ENCODE measurements at regions not wholly inside any gene's neighbourhood (a gene's known extent, or its start where the extent isn't known, plus 50 kb on each side); places are given as distances from the start of the nearest gene placed in this dataset.

- DNase-seq, result no peak
- H3K27ac Mint-ChIP-seq (ENCODE audit: unreplicated experiment), result no peak overlapping the region
- no peaks in the 10 kb centered on the region for H3K27me3 Mint-ChIP-seq (ENCODE audit: unreplicated experiment)
- CTCF ChIA-PET, result interaction anchor here (0.7 kb wide), 1 partner anchor 204 kb away, joined by 3 read pairs; no protein-coding TSS in a partner anchor
- intact Hi-C loops (cut with micrococcal nuclease; ENCODE audit: unreplicated experiment), result no loop called here
- no peak for TF ChIP-seq CTCF (IDR thresholded peaks at IDR 0.05; ENCODE audit: unreplicated experiment)
- no peaks in the 10 kb centered on the region for H3K36me3 Mint-ChIP-seq (ENCODE audit: insufficient read depth, unreplicated experiment)
- H3K4me1 Mint-ChIP-seq (ENCODE audit: low read depth, unreplicated experiment), result no peaks in the 10 kb centered on the region
- BruUV-seq (replicated peaks), result no TSS peak
- H3K9me3 Mint-ChIP-seq (ENCODE audit: low read depth, unreplicated experiment), result no peaks in the 10 kb centered on the region
- no peak overlapping the region for H3K4me3 Mint-ChIP-seq (ENCODE audit: low read depth, unreplicated experiment)
Measured at GRCh38 chr5:98403131-98403530, 370.3 kb upstream of the RGMB start.

- TF ChIP-seq CTCF (IDR thresholded peaks at IDR 0.05; ENCODE audit: unreplicated experiment), result no peak
- no TSS peak for BruUV-seq (replicated peaks)
- Mint-ChIP-seq H3K9me3 (ENCODE audit: low read depth, unreplicated experiment) (peaks cover 2% of the 10 kb centered on the region), H3K27ac (ENCODE audit: unreplicated experiment) (no peak overlapping the region), H3K27me3 (ENCODE audit: unreplicated experiment) (no peaks in the 10 kb centered on the region), H3K36me3 (ENCODE audit: insufficient read depth, unreplicated experiment) (no peaks in the 10 kb centered on the region), H3K4me1 (ENCODE audit: low read depth, unreplicated experiment) (no peaks in the 10 kb centered on the region), H3K4me3 (ENCODE audit: low read depth, unreplicated experiment) (no peak overlapping the region)
- CTCF ChIA-PET, result no interaction called here
- DNase-seq, result no peak
- intact Hi-C loops (cut with micrococcal nuclease; ENCODE audit: unreplicated experiment), result no loop called here
Measured at GRCh38 chr5:98414938-98415337, 358.5 kb upstream of the RGMB start.

GRCh38 chr5:98415663-98416062 lies 357.8 kb upstream of the RGMB start:
- CTCF ChIA-PET, result no interaction called here
- intact Hi-C loops (cut with micrococcal nuclease; ENCODE audit: unreplicated experiment), result no loop called here

GRCh38 chr5:98416541-98416940 lies 356.9 kb upstream of the RGMB start:
- DNase-seq, result no peak
- Mint-ChIP-seq H3K4me3 (ENCODE audit: low read depth, unreplicated experiment) (no peak overlapping the region), H3K4me1 (ENCODE audit: low read depth, unreplicated experiment) (no peaks in the 10 kb centered on the region), H3K27ac (ENCODE audit: unreplicated experiment) (no peak overlapping the region), H3K9me3 (ENCODE audit: low read depth, unreplicated experiment) (peaks cover 2% of the 10 kb centered on the region), H3K36me3 (ENCODE audit: insufficient read depth, unreplicated experiment) (no peaks in the 10 kb centered on the region), H3K27me3 (ENCODE audit: unreplicated experiment) (no peaks in the 10 kb centered on the region)
- no peak for TF ChIP-seq CTCF (IDR thresholded peaks at IDR 0.05; ENCODE audit: unreplicated experiment)
- CTCF ChIA-PET, result no interaction called here
- no TSS peak for BruUV-seq (replicated peaks)
- intact Hi-C loops (cut with micrococcal nuclease; ENCODE audit: unreplicated experiment), result no loop called here

More at GRCh38 chr5:98415663-98416062, 357.8 kb upstream of the RGMB start:
- Mint-ChIP-seq H3K27ac (ENCODE audit: unreplicated experiment) (no peak overlapping the region), H3K9me3 (ENCODE audit: low read depth, unreplicated experiment) (peaks cover 2% of the 10 kb centered on the region), H3K36me3 (ENCODE audit: insufficient read depth, unreplicated experiment) (no peaks in the 10 kb centered on the region), H3K4me3 (ENCODE audit: low read depth, unreplicated experiment) (no peak overlapping the region), H3K27me3 (ENCODE audit: unreplicated experiment) (no peaks in the 10 kb centered on the region), H3K4me1 (ENCODE audit: low read depth, unreplicated experiment) (no peaks in the 10 kb centered on the region)
- TF ChIP-seq CTCF (IDR thresholded peaks at IDR 0.05; ENCODE audit: unreplicated experiment), result no peak
- no peak for DNase-seq
- BruUV-seq (replicated peaks), result no TSS peak
